ENCODE measurements at regions not wholly inside any gene's neighbourhood (a gene's known extent, or its start where the extent isn't known, plus 50 kb on each side); places are given as distances from the start of the nearest gene placed in this dataset.

GRCh38 chr21:16514316-16514715 lies 784.5 kb downstream of the USP25 start:
- Mint-ChIP-seq H3K27me3 (ENCODE audit: unreplicated experiment) (no peaks in the 10 kb centered on the region), H3K27ac (ENCODE audit: unreplicated experiment) (no peak overlapping the region), H3K36me3 (ENCODE audit: insufficient read depth, unreplicated experiment) (no peaks in the 10 kb centered on the region), H3K9me3 (ENCODE audit: low read depth, unreplicated experiment) (no peaks in the 10 kb centered on the region), H3K4me1 (ENCODE audit: low read depth, unreplicated experiment) (no peaks in the 10 kb centered on the region), H3K4me3 (ENCODE audit: low read depth, unreplicated experiment) (no peak overlapping the region)
- CTCF ChIA-PET, result interaction anchor here (0.7 kb wide), 1 partner anchor 1308 kb away, joined by 3 read pairs; no protein-coding TSS in a partner anchor
- TF ChIP-seq, protein P1, sequence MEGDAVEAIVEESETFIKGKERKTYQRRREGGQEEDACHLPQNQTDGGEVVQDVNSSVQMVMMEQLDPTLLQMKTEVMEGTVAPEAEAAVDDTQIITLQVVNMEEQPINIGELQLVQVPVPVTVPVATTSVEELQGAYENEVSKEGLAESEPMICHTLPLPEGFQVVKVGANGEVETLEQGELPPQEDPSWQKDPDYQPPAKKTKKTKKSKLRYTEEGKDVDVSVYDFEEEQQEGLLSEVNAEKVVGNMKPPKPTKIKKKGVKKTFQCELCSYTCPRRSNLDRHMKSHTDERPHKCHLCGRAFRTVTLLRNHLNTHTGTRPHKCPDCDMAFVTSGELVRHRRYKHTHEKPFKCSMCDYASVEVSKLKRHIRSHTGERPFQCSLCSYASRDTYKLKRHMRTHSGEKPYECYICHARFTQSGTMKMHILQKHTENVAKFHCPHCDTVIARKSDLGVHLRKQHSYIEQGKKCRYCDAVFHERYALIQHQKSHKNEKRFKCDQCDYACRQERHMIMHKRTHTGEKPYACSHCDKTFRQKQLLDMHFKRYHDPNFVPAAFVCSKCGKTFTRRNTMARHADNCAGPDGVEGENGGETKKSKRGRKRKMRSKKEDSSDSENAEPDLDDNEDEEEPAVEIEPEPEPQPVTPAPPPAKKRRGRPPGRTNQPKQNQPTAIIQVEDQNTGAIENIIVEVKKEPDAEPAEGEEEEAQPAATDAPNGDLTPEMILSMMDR (IDR thresholded peaks at IDR 0.05; ENCODE audit: unreplicated experiment), result no peak
- no TSS peak for BruUV-seq (replicated peaks)
- intact Hi-C loops (cut with micrococcal nuclease; ENCODE audit: unreplicated experiment), result no loop called here
- no peak for DNase-seq

GRCh38 chr21:16517383-16517782 lies 787.6 kb downstream of the USP25 start:
- no TSS peak for BruUV-seq (replicated peaks)
- Mint-ChIP-seq H3K9me3 (ENCODE audit: low read depth, unreplicated experiment) (no peaks in the 10 kb centered on the region), H3K4me3 (ENCODE audit: low read depth, unreplicated experiment) (no peak overlapping the region), H3K27me3 (ENCODE audit: unreplicated experiment) (no peaks in the 10 kb centered on the region), H3K27ac (ENCODE audit: unreplicated experiment) (no peak overlapping the region), H3K4me1 (ENCODE audit: low read depth, unreplicated experiment) (no peaks in the 10 kb centered on the region), H3K36me3 (ENCODE audit: insufficient read depth, unreplicated experiment) (no peaks in the 10 kb centered on the region)
- CTCF ChIA-PET, result no interaction called here
- intact Hi-C loops (cut with micrococcal nuclease; ENCODE audit: unreplicated experiment), result no loop called here
- DNase-seq, result no peak
- TF ChIP-seq, protein P1 (IDR thresholded peaks at IDR 0.05; ENCODE audit: unreplicated experiment), result no peak

GRCh38 chr21:16519036-16519435 lies 789.3 kb downstream of the USP25 start:
- H3K27me3 Mint-ChIP-seq (ENCODE audit: unreplicated experiment), result no peaks in the 10 kb centered on the region
- no peak overlapping the region for H3K27ac Mint-ChIP-seq (ENCODE audit: unreplicated experiment)
- TF ChIP-seq, protein P1 (IDR thresholded peaks at IDR 0.05; ENCODE audit: unreplicated experiment), result no peak
- CTCF ChIA-PET, result no interaction called here
- no peak for DNase-seq
- H3K36me3 Mint-ChIP-seq (ENCODE audit: insufficient read depth, unreplicated experiment), result no peaks in the 10 kb centered on the region
- BruUV-seq (replicated peaks), result no TSS peak
- intact Hi-C loops (cut with micrococcal nuclease; ENCODE audit: unreplicated experiment), result no loop called here
- peaks cover 6% of the 10 kb centered on the region for H3K4me1 Mint-ChIP-seq (ENCODE audit: low read depth, unreplicated experiment)
- H3K4me3 Mint-ChIP-seq (ENCODE audit: low read depth, unreplicated experiment), result no peak overlapping the region
- H3K9me3 Mint-ChIP-seq (ENCODE audit: low read depth, unreplicated experiment), result no peaks in the 10 kb centered on the region

- TF ChIP-seq, protein P1 (IDR thresholded peaks at IDR 0.05; ENCODE audit: unreplicated experiment), result no peak
- BruUV-seq (replicated peaks), result no TSS peak
- DNase-seq, result no peak
- Mint-ChIP-seq H3K9me3 (ENCODE audit: low read depth, unreplicated experiment) (no peaks in the 10 kb centered on the region), H3K4me1 (ENCODE audit: low read depth, unreplicated experiment) (peaks cover 8% of the 10 kb centered on the region), H3K27ac (ENCODE audit: unreplicated experiment) (no peak overlapping the region), H3K4me3 (ENCODE audit: low read depth, unreplicated experiment) (no peak overlapping the region), H3K27me3 (ENCODE audit: unreplicated experiment) (no peaks in the 10 kb centered on the region), H3K36me3 (ENCODE audit: insufficient read depth, unreplicated experiment) (no peaks in the 10 kb centered on the region)
- intact Hi-C loops (cut with micrococcal nuclease; ENCODE audit: unreplicated experiment), result no loop called here
- CTCF ChIA-PET, result no interaction called here
Observed at GRCh38 chr21:16519644-16520043, 789.9 kb downstream of the USP25 start.
